SKM-1 (cell line): ENCODE measurements at regions not wholly inside any gene's neighbourhood (a gene's known extent, or its start where the extent isn't known, plus 50 kb on each side); places are given as distances from the start of the nearest gene placed in this dataset.
"Not testable (repeated sequence)": the region's sequence is repeated elsewhere in the genome, so short reads cannot be mapped to it uniquely, and the experiment has no call there.

Source experiments
- DNase-seq: peaks from one replicate; lab custom pipeline; 2025; ENCODE audit not compliant: unreplicated experiment; lab: John Stamatoyannopoulos, UW

- no peak for DNase-seq
These were observed 196.3 kb downstream of the DCDC2C start for GRCh38 chr2:3899536-3900155.

GRCh38 chr2:3902131-3902530 lies 198.8 kb downstream of the DCDC2C start:
- no peak for DNase-seq

GRCh38 chr2:3904061-3904460 lies 200.7 kb downstream of the DCDC2C start:
- DNase-seq: no peak

GRCh38 chr2:3908498-3908897 lies 205.1 kb downstream of the DCDC2C start:
- DNase-seq: not testable (repeated sequence)

- DNase-seq: no peak
These were observed 208.6 kb downstream of the DCDC2C start for GRCh38 chr2:3911882-3912455.

GRCh38 chr2:3913166-3913565 lies 209.8 kb downstream of the DCDC2C start:
- no peak for DNase-seq

DNA sequence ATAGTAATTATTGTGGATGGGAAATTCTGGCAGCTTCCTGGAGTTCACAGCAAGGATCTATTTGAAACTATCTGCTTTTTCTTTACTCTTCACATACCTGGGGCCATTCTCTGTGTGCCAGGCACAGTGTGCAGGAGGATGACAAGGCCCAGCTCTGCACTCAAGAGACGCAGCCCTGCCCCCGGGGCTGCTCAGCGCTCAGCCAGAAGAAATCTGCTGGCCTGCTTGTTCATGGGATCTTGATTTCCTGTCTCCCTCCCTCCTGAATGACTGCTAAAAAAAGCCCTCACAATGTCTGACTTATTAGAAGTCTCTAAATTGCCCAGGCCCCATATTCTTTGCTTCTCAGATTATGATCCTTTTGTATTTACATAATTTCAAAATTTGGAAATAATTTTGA lies 210.9 kb downstream of the DCDC2C start:
- DNase-seq: no peak

GRCh38 chr2:3927031-3927430 lies 223.7 kb downstream of the DCDC2C start:
- DNase-seq: no peak

GRCh38 chr2:3929374-3929773 lies 226.0 kb downstream of the DCDC2C start:
- DNase-seq: no peak

GRCh38 chr2:3930246-3930645 lies 226.9 kb downstream of the DCDC2C start:
- no peak for DNase-seq

- no peak for DNase-seq
These were observed 237.3 kb downstream of the DCDC2C start for GRCh38 chr2:3940661-3941060.

- DNase-seq: no peak
These were observed 239.5 kb downstream of the DCDC2C start for GRCh38 chr2:3942841-3943240.

- no peak for DNase-seq
These were observed 240.7 kb downstream of the DCDC2C start for GRCh38 chr2:3944071-3944470.

- no peak for DNase-seq
These were observed 241.5 kb downstream of the DCDC2C start for GRCh38 chr2:3944841-3945240.

DNA sequence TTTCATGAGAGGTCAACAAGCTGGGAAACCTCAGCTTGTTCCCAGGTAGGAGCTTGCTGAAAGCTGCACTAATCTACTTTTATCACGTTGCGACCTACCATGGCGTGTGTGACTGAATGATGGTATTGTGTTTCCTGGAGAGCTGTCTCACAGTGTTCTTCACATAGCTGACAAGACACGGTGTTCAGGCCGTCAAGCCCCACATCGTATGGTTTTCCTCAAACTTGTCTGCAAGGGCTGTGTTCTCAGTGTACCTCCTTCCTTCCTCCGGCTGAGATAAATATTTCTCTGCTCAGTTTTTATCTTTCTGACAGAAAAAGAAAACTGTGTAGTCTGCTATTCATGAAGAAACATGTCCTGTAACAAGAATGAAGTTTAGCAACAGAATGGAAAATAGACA lies 244.8 kb downstream of the DCDC2C start:
- no peak for DNase-seq

- DNase-seq: no peak
These were observed 248.0 kb downstream of the DCDC2C start for GRCh38 chr2:3951131-3951954.

GRCh38 chr2:3952866-3953516 lies 249.6 kb downstream of the DCDC2C start:
- no peak for DNase-seq

DNA sequence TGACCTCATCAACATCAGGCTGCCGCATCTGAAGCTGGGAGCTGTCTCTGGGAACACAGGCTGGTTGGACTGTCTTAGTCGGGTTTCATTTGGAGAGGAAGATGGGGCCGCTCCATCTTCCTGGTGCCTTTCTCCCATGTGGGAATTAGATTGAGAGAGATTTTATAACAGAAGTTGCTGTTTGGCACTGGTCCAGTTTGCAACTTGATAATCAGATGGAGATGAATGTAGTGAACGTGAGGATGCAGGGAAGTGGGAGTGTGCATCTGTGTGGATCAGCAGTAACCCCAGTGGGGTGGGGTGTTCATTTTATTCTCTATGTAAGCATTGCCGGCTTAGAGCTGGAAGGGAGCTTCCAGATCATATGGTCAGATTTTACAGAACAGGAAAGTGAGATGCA lies 250.9 kb downstream of the DCDC2C start:
- no peak for DNase-seq

- DNase-seq: no peak
These were observed 253.0 kb downstream of the DCDC2C start for GRCh38 chr2:3956406-3956805.

GRCh38 chr2:3956892-3957291 lies 253.5 kb downstream of the DCDC2C start:
- no peak for DNase-seq

DNA sequence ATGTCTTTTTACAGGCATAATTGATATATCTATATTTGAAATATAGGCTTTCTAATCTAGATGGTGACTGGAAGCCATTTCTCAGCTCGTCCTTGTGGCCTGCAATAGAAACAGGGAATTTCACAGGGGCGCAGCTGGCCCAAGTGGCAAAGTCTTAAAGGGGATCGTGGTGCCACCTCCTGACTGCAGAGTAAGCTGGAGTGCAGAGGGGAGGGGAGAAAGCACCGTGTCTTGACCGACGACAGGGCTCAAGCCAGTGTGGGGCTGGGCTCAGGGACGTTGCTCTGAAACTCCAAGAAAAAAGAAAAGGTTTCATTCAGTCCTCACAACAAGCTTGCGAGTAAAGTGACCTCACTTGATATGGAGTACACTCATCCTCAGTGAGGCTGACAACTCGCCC lies 255.1 kb downstream of the DCDC2C start:
- no peak for DNase-seq

DNA sequence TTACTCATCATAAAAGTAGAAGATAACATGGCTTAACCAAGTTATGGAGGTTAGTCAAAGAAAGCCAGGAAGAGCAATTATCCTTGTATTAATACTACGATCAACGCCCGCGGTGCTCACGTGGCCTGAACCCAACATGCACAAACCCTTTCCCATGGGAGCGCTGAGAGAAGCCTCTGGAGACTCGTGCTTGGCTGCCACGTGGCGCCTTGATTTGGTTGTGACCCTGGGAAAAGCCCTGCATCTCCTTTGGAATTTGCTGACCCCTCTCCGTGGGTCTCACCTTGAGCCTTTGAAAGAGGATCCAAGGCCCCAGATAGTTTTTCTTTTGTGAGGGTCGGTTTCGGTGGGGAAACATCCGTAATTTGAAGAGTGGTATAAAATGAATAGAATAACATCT lies 255.6 kb downstream of the DCDC2C start:
- no peak for DNase-seq
